HG02884 (cell line): ENCODE measurements at regions not wholly inside any gene's neighbourhood (a gene's known extent, or its start where the extent isn't known, plus 50 kb on each side); places are given as distances from the start of the nearest gene placed in this dataset.

ENCODE experiments used
- ATAC-seq: cut with Tn5 transposase; IDR thresholded peaks from one replicate; pipeline ENCODE4 v1.9.1; 2021; ENCODE audit warnings: mild to moderate bottlenecking, moderate library complexity; ENCODE audit not compliant: unreplicated experiment

DNA sequence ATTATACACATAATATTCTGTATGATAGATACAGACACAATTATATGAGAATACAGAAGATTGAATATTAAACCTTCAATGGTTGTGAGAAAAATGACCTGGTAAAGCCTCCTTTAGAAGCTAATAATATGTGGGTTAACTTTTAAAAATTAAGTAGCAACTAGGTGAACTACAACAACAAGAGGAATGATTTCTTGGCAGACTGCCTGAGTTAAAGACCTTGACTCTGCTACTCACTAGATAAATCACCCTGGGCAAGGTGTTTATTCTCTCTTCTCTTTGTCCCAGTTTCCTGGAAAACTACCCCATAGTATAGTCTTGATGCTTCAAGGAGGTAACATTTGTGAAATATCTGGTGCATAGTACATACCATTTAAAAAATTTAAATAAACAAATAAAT is 519.6 kb upstream of the TENM4 start:
- ATAC-seq = no peak

DNA sequence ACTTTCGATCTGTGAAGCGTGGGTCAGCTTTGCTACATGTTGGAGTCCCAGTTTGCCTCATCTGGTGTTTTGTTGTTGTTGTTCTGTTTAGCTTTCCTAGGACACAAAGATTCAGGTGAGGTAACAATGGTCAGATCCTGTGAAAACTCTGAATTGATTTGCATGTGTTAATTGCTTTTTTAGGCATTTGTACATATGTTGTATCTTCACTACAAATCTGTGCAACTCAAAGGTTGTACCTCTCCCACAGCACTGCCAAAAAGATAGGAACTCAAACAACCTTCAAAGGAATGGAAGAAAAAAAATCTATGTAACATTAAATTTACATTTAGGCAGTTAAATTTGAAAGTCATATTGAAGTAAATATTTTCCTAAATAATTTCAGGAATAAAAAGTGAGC is 518.5 kb upstream of the TENM4 start:
- ATAC-seq = no peak

DNA sequence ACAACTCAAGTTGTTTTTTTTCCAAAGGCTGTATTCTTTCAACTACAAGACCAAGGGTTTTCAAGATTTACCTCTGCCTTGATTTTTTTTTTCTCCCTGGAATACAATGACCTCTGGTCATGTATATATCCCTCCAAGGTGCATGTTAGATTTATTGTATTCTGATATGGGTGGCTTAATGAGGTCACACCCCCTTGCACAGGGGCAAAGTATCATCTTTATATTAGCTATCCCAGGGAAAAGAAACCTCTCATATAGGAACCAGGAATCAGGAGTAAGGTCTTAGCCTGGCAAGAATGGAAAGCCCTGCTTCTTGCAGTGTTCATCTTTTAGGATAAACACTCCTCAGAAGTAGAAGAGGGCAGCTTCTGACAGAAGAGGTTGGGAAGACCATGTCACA is 516.9 kb upstream of the TENM4 start:
- no peak for ATAC-seq

DNA sequence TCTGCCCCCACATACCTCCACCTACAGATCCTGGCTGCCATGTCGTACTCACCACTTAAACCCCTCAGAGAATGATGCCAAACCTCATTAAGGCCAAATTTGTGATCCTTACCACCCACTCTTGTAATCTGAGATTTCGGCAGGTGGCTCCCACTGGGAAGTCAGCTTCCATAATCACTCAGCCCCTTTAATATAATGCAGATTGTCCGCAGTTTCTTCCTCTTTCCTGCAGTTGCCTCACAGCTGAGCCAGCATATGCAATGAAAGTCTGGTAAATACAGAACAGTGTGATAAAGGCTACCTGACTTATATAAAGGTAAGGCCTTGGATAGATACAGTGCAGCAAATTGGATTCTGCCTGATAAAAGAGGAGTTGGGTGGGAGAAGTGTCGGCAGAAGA is 515.2 kb upstream of the TENM4 start:
- ATAC-seq = no peak

DNA sequence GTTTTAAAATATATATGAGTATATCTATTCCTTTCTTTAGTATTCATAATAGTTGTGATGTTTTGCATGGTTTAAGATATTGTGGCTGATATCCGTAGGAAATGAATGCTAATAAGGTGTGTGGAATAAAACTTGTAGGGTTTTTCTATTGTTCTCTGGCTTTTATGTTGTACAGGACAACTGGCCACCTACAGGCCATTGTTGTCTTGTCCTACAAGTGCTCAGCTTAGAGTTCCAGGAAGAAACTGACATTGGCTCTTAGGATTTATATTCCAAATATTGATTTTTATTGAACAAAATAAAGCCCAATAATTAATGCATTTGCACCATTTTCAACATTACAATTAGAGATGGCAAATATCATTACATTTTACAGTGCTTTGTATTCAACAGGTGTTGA is 512.8 kb upstream of the TENM4 start:
- ATAC-seq = no peak

DNA sequence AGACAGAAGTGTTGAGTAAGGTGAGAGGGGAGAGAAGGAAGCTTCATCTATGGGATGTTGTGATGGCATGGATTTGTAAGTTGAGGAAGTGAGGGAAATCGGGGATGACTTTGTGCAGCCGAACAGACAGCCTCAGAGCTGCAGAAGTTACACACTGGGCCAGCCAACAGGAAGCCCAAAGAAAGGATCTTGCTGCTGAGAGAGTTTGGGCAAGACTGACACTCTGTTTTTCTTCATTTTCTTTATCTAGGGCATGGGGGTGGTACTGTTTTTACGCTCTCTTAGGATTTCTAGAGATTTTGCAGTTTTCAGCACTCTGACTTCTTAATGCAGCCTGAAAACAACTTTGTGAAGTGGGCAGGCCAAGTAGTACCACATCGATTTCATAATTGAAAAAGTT is 509.9 kb upstream of the TENM4 start:
- no peak for ATAC-seq

DNA sequence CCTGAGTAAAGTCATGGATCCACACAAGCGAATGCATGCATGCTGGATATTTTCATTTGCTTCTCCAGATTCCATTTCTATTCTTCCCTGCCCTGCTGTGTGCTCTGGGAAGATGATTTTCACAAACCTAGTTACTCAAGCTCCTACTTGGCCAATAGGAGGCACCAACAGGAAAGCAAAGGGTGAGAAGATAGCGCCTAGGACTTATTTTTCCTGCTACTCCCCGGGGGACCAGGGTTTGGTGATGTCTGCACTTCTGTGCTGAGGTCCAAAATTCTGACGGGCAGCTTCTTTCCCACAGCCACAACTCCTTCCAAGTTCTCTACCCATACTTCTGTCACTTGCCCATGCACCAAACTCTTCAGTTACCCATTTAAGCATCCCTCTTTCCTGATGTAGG is 509.3 kb upstream of the TENM4 start:
- ATAC-seq = no peak

DNA sequence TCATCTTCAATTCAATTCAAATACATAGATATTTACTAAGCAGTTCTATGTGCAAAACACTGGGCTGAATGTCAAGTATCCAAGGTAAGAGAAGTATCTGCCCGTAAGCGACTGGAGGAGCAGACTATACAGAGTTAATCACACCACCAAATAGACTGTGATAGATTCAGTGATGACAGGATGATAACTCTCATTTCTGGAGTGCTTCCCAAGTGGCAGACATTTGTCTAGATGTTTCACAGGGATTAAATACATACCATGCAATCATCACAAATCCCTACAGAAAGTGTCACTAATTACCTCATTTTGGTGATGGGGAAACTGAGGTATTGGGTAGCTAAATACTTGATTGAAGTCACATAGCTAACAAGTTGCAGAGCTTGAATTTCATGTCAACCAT is 508.7 kb upstream of the TENM4 start:
- no peak for ATAC-seq

DNA sequence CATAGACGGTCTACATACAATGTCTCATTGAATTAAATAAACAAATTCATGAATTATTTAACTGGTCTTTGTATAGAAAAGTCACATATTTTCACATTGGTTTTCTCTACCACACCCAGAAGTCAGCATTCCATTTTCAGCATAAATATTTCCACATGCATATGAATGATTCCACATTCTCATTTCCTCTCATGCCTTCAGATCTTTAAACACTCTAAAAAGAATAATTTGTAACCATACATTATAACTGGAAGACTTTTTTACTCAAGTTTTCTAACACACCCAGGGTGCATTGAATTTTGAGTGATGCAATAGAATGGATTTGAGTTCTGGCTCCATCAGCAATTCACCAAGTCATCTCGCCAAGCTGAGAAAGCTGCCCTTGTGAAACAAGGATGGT is 501.8 kb upstream of the TENM4 start:
- no peak for ATAC-seq

DNA sequence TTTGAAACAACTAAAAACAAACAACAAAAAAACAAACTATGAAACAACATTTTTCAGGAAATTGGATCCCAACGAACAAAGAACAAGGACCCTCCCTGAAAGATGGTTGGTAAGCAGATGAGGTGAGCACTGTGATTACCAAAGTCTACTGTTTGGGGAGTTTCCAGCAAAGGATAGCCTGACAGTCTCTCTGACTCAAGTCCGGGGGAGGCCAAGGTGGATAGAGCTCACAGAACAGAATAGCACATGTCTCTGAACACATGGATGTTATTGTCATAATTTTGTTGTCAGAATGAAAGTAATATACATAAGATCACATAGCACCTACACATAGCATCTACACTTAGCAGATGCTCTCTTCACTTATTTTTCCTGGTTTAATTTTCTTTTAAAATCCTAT is 501.3 kb upstream of the TENM4 start:
- ATAC-seq = no peak

DNA sequence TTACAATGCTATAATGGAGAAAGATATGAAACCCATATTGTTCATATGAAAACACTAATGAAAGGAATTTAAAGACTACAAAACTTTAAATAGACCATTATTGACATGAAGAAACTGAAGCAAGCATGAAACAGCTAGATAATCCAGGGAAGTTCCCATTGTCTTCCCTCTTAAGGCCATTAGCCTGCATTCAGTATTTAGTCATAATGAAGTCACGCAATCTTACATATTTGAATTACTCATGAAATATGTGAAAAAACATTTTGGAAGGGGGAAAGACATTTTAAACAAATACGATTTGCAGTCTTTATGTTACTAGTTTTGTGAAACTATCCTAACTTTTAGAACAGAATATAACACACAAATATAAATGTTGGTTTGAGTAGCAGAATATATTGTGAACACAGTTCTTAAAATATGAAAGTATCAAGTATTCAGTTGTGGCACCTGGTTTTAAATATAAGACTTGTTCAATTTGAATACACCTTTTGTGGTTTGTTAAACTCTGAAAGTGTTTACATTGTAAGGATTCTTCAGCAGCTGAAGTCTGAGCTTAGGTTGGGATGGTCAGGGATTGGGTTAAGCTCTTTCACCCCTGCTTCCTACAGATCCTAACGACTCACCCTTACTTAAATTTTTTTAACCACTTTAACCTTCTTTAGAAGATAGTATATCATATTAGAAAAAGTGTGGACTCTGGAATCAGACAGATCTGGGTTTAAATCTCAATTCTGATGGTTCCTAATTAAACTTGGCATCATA is 500.3 kb upstream of the TENM4 start:
- ATAC-seq = no peak

DNA sequence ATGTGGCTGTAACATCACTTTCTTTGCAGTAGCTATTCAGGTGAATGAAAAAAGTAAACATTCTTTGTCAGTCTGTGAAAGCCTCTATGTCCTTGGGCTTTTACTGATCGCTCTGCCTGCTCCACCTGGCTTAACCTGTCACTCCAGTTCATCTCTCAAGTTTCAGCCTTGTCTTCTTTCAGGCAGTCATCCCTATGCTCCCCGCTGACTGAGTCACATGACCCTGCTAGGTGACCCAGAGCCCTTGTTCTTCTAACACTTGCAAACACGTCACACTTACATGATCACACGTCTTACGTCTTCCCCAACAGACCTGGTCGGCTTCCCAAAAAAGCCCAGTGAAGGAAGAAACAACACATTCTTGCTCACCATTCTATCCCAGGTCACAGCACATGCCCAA is 499.3 kb upstream of the TENM4 start:
- ATAC-seq = no peak

DNA sequence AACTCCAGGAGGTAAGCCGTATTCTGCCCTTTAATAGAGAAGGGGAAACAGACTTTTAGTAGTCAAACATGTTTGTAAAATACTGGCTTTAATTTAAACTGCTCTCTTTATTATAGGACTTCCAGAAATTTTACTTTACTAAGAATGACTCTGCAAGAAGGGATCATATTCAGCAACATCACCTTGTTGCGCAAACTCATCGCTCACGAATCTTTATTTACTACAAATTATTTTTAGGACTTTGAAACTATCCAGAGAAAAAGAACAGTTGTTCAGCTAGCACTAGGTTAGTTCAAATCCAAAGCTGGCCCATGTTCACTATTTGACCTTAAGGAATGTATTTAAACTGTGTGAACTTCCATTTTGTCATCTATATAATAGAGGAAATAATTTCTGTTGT is 498.3 kb upstream of the TENM4 start:
- ATAC-seq = no peak

DNA sequence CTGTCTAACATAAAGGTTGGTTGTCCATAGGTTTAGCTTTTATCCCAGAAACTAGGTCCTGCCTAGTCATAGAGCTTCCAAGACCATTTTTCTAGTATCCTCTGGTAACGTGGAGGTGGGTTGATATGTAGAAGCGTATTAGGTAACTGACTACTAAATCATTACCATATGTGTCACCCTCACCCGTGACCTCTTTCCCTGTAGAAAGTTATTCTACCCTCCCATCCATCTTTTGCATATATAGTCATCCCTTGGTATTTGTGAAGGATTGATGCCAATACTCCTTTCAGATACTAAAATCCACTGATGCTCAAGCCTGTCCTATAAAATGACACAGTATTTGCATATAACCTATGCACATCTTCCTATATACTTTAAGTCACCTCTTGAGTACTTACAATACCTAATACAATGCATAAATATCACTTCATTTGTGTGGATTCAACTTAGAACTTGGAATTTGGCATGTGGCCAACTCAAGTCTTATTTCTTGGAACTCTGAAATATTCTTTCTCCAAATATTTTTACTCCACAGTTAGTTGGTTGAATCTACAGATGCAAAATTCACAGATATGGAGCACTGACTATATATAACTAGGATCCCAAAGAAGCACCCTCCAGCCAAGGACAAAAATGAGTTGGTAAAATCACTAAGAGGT is 497.0 kb upstream of the TENM4 start:
- no peak for ATAC-seq

DNA sequence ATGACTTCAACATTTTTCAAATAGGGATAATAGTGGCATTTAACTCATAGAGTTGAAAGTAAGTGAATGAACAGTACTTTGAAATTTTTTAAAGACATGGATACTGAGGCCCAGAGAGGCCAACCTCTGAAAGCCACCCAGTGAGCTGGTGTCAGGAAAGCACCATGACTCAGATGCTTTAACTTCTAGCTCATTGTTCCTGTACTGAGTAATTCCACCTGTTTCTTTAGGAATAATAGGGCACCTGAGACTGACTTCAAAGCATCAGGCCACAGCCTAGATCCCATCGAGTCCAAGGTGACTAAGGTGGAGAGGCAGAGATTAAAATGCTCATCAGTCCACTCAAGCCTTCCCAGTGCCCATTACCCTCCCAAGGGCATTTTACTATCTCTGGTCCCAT is 491.8 kb upstream of the TENM4 start:
- no peak for ATAC-seq

DNA sequence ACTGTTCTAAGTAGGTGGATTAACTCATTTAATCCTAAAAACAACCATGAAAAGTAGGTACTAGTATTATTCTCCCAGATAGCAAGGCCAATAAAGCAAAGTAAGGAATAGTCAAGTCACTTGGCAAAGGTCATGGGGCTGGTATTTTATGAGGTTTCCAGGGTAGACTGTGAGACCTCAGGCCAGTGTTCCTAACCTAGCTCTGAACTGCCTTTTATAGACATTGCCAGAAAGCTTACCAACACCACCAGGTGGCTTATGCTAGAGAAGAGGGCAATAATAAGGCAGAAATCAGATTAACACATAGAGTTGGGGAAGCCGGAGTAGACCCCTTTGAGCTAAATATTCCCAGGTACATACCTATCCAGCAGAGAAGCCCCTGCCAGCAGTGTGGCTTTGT is 490.9 kb upstream of the TENM4 start:
- ATAC-seq = no peak

DNA sequence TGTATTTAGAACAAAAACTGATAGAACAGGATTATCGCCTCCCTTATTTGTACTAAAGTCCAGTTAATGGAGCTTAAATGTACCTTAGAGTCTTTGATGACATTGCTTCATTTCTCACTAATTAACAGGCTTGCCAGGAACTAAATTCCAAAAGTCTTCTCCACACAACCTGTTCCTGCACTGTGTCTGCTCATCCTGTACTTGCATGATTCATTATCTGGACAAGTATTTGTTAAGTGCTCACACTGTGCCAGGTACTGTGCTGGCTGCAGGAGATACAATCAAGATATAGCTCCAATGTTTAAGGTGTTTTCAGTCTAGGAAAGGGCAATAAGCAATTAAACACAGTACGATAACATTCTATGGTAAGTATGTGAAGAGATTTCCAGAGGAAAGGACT is 485.9 kb upstream of the TENM4 start:
- no peak for ATAC-seq

DNA sequence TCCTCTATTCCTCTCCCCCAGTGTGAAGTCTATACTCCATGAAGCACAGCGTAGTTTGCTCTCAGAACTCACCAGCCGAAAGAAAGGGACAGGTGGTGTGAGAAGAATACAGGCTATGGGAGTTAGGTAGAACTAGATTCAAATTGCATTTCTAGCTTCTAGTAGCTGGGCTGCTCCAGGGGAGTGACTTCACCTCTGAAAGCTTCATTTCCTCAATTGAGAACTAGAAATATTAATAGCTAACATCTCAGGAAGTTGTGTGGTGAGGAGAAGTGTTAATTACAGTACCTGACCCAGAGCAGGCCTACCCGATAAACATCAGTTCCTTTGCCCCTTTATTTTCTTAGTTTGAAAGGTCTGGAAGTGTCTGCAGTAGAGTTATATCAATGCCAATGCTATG is 484.7 kb upstream of the TENM4 start:
- peak; percentile 80 for ATAC-seq

DNA sequence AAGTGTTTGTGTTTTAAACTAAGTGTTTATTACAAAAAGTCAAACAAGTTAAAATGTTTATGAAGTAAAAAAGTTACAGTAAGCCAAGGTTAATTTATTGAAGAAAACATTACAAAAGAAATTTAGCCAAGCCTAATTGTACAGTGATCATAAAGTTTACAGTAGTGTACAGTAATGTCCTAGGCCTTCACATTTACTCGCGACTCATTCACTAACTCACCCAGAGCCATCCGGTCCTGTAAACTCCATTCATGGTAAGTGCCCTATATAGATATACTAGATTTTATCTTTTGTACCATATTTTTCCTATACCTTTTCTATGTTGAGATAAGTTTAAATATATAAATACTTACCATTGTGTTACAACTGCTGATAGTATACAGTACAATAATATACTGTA is 481.8 kb upstream of the TENM4 start:
- ATAC-seq = no peak

DNA sequence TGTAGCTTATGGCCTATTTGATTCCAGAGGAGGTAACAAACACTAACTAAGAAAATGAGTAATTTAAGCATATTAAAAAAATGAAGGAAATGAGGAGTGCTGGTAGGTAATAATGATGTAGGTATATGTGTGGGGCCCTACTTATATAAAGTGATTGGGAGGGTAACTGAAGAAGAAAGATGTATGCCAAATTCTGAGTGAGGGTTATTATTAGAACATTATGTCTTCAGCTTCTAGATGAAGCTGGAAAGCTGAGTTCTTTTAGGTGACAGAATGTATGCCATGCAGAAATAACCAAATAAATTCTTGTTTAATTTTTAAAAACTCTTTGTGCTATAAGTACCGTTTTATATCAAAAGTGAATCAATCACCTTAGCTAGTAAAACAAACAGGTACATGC is 479.6 kb upstream of the TENM4 start:
- ATAC-seq = no peak

DNA sequence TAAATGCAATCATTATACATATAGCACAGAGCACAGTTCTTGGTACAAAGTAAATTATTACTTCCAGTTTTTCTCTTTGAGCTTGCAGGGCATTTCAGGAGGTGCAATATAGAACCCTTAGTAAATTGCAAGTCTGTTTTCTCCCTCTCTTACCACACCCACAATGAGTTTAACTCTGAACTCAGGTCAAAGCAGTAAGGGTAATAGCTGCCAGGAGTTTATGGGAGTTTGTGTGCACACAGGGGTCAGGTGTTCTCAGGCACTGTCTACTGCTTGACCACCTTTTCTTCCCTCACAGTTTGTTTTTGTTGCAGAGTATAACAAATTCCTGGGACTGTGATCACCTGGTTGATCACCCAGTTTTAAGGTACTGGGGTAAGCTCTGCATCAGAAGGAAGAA is 478.5 kb upstream of the TENM4 start:
- no peak for ATAC-seq

DNA sequence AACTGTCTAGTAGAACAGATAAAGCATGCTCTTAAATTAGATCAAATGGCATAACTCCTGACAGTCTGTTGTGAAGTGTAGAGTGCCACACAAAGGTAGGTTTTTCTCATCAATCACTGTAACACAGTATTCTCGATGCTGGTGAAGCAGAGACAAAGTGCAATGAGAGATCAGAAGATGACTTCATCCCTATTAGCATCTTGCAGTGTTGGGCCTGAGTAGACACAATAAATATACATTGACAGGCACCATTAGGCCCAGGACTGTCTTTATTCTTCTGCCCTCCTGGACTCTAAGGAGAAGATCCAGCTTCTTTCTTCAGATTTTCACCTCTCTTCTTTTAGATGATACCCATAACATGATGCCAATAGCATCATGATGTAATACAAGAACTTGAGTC is 478.0 kb upstream of the TENM4 start:
- no peak for ATAC-seq

DNA sequence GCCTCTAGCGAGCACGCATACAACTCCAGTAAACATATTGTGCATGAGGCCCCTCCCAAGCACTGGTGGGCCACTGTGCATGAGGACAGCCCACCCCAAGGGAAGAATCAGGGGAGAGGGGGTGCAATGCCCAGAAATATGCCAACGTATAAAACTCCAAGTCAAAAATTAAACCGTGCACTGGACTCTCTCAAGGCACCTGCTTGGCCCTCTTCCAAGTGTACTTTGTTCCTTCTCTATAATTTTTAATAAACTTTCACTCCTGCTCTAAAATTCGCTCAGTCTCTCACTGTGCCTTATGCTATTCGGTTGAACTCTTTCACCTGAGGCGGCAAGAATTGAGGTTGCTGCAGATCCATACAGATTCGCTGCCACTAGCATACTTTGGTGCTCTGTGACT is 465.3 kb upstream of the TENM4 start:
- no peak for ATAC-seq
